IMR-90 (cell line): ENCODE measurements at regions not wholly inside any gene's neighbourhood (a gene's known extent, or its start where the extent isn't known, plus 50 kb on each side); places are given as distances from the start of the nearest gene placed in this dataset.

Experiments used
- CTCF ChIP-seq: conservative IDR thresholded peaks from 2 replicates; pipeline ENCODE4 v1.5.1; 2012; ENCODE audit warnings: mild to moderate bottlenecking, low read depth, low read length, improper control_type of control experiment
- ELK1 ChIP-seq: fragments of 150-350 bp; IDR thresholded peaks from 2 replicates; pipeline ENCODE4 v1.6.1; 2016; ENCODE audit warnings: low read depth, mild to moderate bottlenecking, low read length, moderate library complexity, borderline replicate concordance
- MAZ ChIP-seq: IDR thresholded peaks from 2 replicates; pipeline ENCODE4 v1.6.1; 2012; ENCODE audit warnings: low read depth, mild to moderate bottlenecking, low read length, improper control_type of control experiment, moderate library complexity, borderline replicate concordance
- NFE2L2 ChIP-seq: fragments of 150-350 bp; IDR thresholded peaks from 2 replicates; pipeline ENCODE4 v1.6.1; 2016; ENCODE audit warnings: low read depth, mild to moderate bottlenecking, low read length
- POLR2A ChIP-seq: IDR thresholded peaks from 2 replicates; pipeline ENCODE4 v1.6.1; 2012; ENCODE audit warnings: mild to moderate bottlenecking, low read depth, low read length
- USF2 ChIP-seq: fragments of 150-350 bp; IDR thresholded peaks from 2 replicates; pipeline ENCODE4 v1.6.1; 2017; ENCODE audit warnings: mild to moderate bottlenecking, antibody characterized with exemption, low read length, low read depth

GRCh38 chr9:120040896-120041295 lies 539.1 kb downstream of the CDK5RAP2 start:
- TF ChIP-seq MAZ (no peak), CTCF (no peak), ELK1 (no peak), POLR2A (no peak), NFE2L2 (no peak), USF2 (no peak)
